Astrocyte of the hippocampus (primary cell): ENCODE measurements at regions not wholly inside any gene's neighbourhood (a gene's known extent, or its start where the extent isn't known, plus 50 kb on each side); places are given as distances from the start of the nearest gene placed in this dataset.

ENCODE experiments used
- DNase-seq: peaks from one replicate; pipeline ENCODE4 v3.0.0; 2011; ENCODE audit warnings: low read depth, low spot score

DNA sequence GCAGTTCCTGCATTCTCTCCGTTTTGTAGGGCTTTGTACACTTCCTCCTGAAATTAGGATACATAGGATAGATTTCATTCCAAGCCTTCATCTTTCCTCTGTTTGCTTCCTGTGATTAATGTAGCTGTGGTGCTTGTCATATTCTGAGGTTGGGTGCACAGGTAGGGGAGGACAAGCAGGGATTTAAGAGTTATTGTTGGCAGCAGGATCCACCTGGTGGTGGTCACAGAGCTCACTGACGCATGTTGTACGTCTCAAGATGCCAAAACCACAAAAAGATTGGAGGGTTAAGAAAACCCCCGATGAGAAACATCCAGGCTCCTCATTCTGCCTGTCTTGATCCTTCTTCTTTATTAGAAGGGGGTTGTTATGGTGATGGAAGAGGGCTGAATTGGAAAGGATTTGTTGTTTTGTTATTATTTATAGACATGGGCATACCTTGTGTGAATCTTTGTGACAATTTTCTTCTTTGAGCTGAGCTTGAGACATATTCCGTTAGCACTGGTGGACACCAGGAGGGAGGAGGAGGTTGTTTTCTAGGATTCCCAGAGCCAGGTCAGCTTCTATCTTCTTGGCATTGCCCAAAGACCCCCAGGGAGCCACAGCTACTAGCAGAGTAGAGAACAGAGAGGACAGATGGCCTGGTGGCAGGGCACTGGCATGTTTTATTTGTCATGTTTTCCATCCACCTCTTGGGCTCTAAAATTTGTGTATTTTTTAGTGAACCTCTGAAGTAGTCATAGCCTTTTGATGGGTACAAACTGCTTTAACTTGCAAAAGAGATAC, 57.7 kb upstream of the LARS2 start:
- no peak for DNase-seq

DNA sequence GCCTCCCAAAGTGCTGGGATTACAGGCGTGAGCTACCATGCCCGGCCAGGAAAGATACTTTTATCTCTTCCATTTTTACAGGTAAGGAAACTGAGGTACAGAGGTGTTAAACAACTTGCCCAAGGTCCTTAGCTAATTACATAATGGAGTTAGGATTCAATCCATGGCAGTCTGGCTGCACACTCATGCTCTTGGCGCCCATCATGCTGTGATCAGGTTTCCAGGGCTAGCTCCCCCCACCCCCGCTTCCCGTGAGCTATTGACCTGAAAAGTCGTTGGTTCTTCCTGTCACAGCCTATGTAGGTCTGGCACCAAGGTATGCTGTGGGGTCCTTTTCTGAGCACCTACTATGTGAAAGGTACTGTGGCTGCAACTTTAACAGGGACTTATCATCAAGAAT, 55.9 kb upstream of the LARS2 start:
- DNase-seq, result no peak

DNA sequence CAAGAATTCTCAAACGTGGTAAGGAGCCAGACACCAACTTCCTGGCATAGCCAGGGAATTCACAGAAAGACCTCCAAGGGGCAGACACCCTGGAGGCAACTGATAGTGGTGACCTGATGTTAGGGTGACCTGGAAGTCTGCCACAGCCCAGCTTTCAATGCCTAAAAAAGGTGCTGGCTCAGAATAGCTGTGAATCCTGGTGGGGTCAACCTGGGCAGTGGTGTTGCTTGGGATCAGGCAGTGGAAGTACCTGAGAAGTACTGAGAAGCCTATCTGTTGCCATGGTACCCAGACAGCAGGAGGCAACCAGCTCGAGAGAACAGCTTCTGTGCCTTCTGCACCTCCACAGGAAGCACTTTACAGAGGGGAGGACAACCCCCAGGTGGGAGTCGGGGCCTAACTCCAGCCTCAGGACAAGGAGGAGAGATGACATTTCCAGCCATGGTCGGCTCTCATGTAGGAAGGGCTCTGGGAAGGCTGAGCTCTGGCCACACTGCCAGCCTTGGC, 55.4 kb upstream of the LARS2 start:
- DNase-seq, result no peak

DNA sequence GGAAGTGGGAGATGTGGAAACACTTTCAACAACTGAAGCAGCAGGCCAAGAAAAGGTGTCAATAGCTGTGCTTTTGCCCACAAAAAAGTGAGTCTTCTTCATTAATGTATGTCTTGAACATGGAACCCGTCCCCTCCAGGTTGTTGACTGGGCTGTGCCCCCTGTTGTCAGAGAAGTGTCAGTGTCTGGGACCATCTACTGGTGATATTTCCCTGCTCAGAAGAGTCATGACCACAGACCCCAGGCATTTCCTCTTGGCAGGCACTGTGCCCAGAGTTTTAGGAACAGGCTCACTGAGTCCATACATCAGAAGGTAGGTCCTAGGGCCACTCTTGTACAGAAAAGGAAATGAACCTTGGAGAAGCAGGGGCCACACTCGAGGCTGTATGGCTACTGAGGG, 54.8 kb upstream of the LARS2 start:
- DNase-seq, result peak; percentile 42

DNA sequence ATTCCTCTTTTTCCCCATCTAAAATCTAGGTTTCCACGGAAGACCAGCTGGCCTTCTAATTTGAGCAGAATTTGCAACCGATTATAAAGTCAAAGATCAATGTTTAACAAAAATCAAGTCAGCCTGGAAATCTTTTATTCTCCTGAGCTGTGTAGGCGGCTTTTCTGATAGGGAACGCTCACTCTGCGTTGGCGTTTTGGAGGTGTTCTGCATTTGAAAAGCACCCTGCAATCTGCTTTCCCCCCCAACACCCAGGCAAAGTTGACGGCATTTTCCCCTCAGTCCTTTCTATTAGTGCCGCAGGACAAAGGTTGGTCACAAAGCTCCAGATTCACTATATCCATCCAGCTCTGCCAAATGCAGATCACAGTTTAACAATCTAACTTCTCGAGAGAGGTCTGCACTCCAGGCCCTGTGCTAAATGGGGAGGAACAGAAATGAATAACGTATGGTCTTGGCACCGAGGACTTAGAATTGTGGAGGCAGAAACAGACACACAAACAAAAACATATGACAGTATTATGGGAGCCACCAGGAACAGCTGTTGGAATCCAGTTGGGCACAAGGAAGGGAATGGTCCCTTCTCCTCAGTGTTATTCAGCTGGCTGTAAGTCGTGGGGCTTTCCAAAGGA, 50.4 kb upstream of the LARS2 start:
- no peak for DNase-seq
